ENCODE measurements at regions not wholly inside any gene's neighbourhood (a gene's known extent, or its start where the extent isn't known, plus 50 kb on each side); places are given as distances from the start of the nearest gene placed in this dataset.

DNA sequence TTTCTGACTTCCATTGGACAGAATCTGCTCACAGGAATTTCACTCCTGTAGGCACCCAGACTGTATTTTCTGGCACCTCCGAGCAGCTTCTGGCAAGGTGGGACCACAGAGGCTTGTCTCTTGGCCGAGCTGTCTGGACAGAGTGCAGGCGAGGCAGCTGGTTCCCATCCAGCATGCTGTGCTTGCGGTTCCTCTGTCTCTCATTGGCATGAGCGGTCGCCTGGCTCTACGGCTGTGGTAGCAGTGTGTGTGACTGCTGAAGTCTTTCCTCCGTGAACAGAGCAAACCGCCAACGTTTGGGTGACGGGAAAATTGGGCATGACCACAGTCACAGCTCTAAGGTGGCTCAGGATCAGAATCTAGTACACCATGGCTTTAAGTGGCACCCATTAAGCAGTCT, 411.7 kb upstream of the NETO1 start:
- TF ChIP-seq EP300 (IDR thresholded peaks at IDR 0.05) = no peak
- TF ChIP-seq, protein P1, sequence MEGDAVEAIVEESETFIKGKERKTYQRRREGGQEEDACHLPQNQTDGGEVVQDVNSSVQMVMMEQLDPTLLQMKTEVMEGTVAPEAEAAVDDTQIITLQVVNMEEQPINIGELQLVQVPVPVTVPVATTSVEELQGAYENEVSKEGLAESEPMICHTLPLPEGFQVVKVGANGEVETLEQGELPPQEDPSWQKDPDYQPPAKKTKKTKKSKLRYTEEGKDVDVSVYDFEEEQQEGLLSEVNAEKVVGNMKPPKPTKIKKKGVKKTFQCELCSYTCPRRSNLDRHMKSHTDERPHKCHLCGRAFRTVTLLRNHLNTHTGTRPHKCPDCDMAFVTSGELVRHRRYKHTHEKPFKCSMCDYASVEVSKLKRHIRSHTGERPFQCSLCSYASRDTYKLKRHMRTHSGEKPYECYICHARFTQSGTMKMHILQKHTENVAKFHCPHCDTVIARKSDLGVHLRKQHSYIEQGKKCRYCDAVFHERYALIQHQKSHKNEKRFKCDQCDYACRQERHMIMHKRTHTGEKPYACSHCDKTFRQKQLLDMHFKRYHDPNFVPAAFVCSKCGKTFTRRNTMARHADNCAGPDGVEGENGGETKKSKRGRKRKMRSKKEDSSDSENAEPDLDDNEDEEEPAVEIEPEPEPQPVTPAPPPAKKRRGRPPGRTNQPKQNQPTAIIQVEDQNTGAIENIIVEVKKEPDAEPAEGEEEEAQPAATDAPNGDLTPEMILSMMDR (IDR thresholded peaks at IDR 0.05) = no peak
- TF ChIP-seq POLR2A (IDR thresholded peaks at IDR 0.05; ENCODE audit: low read depth) = no peak
